ENCODE measurements at regions not wholly inside any gene's neighbourhood (a gene's known extent, or its start where the extent isn't known, plus 50 kb on each side); places are given as distances from the start of the nearest gene placed in this dataset.

DNA sequence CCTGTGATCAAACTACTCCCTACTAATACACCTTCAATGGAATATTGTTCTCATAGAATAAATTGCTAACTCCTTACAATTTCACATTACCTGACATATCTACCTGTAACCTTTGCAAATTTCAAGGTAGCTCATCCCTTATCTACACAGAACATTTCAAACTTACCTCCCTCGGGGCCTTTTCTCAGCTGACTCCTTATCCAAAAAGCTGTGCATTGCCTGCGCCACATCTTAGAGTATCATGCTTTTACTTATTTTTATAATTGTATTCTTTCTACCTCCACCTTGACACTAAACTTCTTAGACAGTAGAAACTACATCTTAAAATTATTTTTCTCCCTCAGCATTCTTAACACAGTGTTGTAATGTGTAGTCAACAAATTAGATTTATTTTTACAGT is 198.5 kb downstream of the FBXO8 start:
- TF ChIP-seq, protein P1, sequence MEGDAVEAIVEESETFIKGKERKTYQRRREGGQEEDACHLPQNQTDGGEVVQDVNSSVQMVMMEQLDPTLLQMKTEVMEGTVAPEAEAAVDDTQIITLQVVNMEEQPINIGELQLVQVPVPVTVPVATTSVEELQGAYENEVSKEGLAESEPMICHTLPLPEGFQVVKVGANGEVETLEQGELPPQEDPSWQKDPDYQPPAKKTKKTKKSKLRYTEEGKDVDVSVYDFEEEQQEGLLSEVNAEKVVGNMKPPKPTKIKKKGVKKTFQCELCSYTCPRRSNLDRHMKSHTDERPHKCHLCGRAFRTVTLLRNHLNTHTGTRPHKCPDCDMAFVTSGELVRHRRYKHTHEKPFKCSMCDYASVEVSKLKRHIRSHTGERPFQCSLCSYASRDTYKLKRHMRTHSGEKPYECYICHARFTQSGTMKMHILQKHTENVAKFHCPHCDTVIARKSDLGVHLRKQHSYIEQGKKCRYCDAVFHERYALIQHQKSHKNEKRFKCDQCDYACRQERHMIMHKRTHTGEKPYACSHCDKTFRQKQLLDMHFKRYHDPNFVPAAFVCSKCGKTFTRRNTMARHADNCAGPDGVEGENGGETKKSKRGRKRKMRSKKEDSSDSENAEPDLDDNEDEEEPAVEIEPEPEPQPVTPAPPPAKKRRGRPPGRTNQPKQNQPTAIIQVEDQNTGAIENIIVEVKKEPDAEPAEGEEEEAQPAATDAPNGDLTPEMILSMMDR (IDR thresholded peaks at IDR 0.05) = no peak
- TF ChIP-seq POLR2A (IDR thresholded peaks at IDR 0.05) = no peak

Measured in right lobe of liver (tissue), 4 donors.